PC-9 (cell line): ENCODE measurements at regions not wholly inside any gene's neighbourhood (a gene's known extent, or its start where the extent isn't known, plus 50 kb on each side); places are given as distances from the start of the nearest gene placed in this dataset.

Source experiments
- EZH2 ChIP-seq: fragments of 200-600 bp; sonication (generic); IDR thresholded peaks from 2 replicates; pipeline ENCODE4 v1.8.0; 2017; ENCODE audit warnings: antibody characterized with exemption, low read depth
- TF ChIP-seq, protein P1 (sequence below): fragments of 200-600 bp; sonication (generic); conservative IDR thresholded peaks from 2 replicates; pipeline ENCODE4 v1.6.1; 2017; ENCODE audit warnings: mixed run types, antibody characterized with exemption, mild to moderate bottlenecking, moderate library complexity

DNA sequence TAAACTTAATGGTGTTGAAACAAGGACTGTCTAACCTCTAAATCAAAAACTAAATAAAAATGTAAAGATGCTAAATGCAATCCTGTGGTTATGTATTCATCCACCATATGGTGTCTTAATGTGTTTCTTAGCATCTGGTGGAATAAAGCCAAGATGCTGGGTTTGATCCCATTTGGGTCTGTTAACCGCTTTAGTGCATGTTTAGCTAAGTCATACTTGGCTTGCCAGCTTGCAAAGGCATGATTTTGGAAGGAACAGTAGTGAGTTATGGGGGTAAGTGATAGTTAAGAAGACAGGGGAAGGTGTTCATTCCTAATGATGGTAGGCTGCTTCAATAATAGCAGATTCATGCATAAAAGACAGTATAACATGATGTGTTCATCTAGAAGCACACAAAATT is 139.0 kb upstream of the SLC27A6 start:
- TF ChIP-seq, protein P1, sequence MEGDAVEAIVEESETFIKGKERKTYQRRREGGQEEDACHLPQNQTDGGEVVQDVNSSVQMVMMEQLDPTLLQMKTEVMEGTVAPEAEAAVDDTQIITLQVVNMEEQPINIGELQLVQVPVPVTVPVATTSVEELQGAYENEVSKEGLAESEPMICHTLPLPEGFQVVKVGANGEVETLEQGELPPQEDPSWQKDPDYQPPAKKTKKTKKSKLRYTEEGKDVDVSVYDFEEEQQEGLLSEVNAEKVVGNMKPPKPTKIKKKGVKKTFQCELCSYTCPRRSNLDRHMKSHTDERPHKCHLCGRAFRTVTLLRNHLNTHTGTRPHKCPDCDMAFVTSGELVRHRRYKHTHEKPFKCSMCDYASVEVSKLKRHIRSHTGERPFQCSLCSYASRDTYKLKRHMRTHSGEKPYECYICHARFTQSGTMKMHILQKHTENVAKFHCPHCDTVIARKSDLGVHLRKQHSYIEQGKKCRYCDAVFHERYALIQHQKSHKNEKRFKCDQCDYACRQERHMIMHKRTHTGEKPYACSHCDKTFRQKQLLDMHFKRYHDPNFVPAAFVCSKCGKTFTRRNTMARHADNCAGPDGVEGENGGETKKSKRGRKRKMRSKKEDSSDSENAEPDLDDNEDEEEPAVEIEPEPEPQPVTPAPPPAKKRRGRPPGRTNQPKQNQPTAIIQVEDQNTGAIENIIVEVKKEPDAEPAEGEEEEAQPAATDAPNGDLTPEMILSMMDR = no peak
- TF ChIP-seq EZH2 = no peak
